Gastroesophageal sphincter (tissue), 4 donors: ENCODE measurements at regions not wholly inside any gene's neighbourhood (a gene's known extent, or its start where the extent isn't known, plus 50 kb on each side); places are given as distances from the start of the nearest gene placed in this dataset.

ENCODE experiments used
- ATAC-seq: fragments of 150-250 bp; one replicate; pipeline ENCODE4 v1.9.1; 2016; ENCODE audit warnings: mild to moderate bottlenecking, moderate library complexity
- H3K27ac ChIP-seq, 4 donors: fragments of 200-600 bp; sonication (generic) in 3 of 4; 1 replicate in 3 of 4; 2 replicates in 1 of 4; pipeline ENCODE4 v1.5.1; 2016 to 2019
- H3K27me3 ChIP-seq: fragments of 200-600 bp; sonication (generic); one replicate; pipeline ENCODE4 v1.5.1; 2019
- H3K36me3 ChIP-seq, 2 donors: fragments of 200-600 bp; sonication (generic); one replicate each; pipeline ENCODE4 v1.5.1; 2019; ENCODE audit warnings: control low read depth in 1 of 2
- H3K4me1 ChIP-seq, 3 donors: fragments of 200-600 bp; sonication (generic); 1 replicate in 2 of 3; 2 replicates in 1 of 3; pipeline ENCODE4 v1.5.1; 2016 to 2019; ENCODE audit warnings: control low read depth in 2 of 3
- H3K4me3 ChIP-seq, 2 donors: fragments of 200-600 bp; sonication (generic); one replicate each; pipeline ENCODE4 v1.5.1; 2019; ENCODE audit warnings: mild to moderate bottlenecking in 1 of 2, moderate library complexity in 1 of 2
- H3K9me3 ChIP-seq, 3 donors: fragments of 200-600 bp; sonication (generic); one replicate each; pipeline ENCODE4 v1.5.1; 2017 to 2019; ENCODE audit warnings: control low read depth in 2 of 3
- EP300 ChIP-seq: sonication (generic); formaldehyde crosslinking; IDR thresholded peaks from one replicate; pipeline ENCODE4 v1.6.1; 2017; ENCODE audit warnings: antibody characterized with exemption, mild to moderate bottlenecking
- POLR2A ChIP-seq, 2 donors: fragments of 450-650 bp; IDR thresholded peaks; one replicate each; pipeline ENCODE4 v1.6.1; 2017; ENCODE audit warnings: antibody characterized with exemption in 2 of 2, mild to moderate bottlenecking in 2 of 2, moderate library complexity in 1 of 2
- POLR2AphosphoS5 ChIP-seq: sonication (generic); formaldehyde crosslinking; IDR thresholded peaks from one replicate; pipeline ENCODE4 v1.6.1; 2017; ENCODE audit warnings: antibody characterized with exemption
- WGBS, 2 donors: methylation state at CpG; one replicate each; pipeline ENCODE4 v1.1.5; 2018; ENCODE audit warnings: low coverage in 1 of 2; 5-methylcytosine and 5-hydroxymethylcytosine counted together
- TF ChIP-seq, protein P1 (sequence below), 4 experiments: fragments of 200-600 bp in 2 of 4; fragments of 450-650 bp in 2 of 4; sonication (generic) in 1 of 4; IDR thresholded peaks; one replicate each; pipeline ENCODE4 v1.5.1; 2017 to 2019; ENCODE audit warnings: antibody characterized with exemption in 4 of 4, mild to moderate bottlenecking in 2 of 4, moderate library complexity in 2 of 4

DNA sequence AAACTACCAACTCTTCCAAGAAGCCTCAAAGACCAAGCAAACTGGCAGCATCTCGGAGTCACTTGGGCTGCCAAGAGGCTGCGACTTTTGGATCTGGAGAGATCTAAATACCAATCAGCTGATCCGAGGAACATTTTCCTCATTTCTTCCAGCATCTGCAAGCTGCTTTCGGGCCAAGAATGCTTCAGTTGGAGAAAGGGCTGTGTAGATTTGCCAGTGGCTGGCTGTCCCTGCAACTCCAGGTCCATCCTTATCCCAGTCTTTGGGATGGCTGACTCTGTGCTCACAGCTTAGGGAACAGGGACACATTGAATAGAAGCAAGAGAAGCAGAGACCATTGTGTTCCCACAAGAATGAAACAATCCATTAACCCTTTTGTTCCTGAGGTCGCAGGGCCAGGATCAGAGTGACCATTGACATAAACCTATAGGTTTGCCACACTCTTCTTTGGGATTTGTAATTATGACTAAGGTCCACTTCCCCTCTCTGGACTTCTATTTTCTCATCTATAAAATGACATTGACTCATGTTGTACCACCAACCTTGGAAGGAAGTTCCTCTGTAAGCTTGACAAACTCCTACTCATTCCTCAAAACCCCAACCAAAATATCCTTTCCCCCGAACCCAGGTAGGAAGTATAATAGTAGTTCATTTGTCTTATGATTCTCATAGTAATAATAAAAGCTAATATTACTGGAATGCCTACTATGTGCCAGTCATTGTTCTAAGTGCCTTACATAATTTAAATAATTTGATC is 340.8 kb downstream of the MN1 start:
- no peaks in the 10 kb centered on the region for H3K27me3 ChIP-seq
- TF ChIP-seq POLR2A (IDR thresholded peaks at IDR 0.05) (no peak), EP300 (no peak), POLR2AphosphoS5 (peak; percentile 80)
- peaks cover 0 to 15% (median 0%) of the 10 kb centered on the region in 3 donors for H3K9me3 ChIP-seq
- H3K4me3 ChIP-seq = no peak overlapping the region
- ATAC-seq = peak; percentile 67
- H3K36me3 ChIP-seq = no peaks in the 10 kb centered on the region
- 37 to 43% methylated on average over 3 to 6 of the region's 6 CpGs for WGBS, 2 donors
- H3K27ac ChIP-seq = peak overlapping the region in 3 of 4 donors; percentile 35 to 55 (median 49)
- H3K4me1 ChIP-seq = peaks cover 0 to 27% (median 8%) of the 10 kb centered on the region in 3 donors

DNA sequence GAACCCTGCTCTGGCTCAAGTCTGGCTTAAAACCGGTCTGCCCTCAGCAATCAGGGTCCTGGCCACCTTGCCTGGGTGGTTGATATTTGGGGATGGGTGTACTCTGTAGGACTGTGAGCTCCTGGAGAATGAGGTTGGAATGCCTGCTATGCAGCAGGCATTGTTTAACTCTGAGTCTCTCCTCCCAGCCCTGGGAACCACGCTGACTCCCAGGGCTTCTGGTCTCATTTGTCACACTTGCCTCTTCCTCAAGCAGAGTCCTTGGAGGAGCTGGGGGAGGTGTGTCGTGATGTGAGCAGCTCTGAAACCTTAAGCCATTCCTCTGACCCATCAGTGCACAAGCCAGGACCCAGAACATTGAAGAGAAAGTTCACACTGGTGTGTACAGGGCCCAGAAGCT is 340.1 kb downstream of the MN1 start:
- peak overlapping the region in 1 of 4 donors; percentile 49 for H3K27ac ChIP-seq
- TF ChIP-seq POLR2AphosphoS5 = peak; percentile 13
- TF ChIP-seq, protein P1, sequence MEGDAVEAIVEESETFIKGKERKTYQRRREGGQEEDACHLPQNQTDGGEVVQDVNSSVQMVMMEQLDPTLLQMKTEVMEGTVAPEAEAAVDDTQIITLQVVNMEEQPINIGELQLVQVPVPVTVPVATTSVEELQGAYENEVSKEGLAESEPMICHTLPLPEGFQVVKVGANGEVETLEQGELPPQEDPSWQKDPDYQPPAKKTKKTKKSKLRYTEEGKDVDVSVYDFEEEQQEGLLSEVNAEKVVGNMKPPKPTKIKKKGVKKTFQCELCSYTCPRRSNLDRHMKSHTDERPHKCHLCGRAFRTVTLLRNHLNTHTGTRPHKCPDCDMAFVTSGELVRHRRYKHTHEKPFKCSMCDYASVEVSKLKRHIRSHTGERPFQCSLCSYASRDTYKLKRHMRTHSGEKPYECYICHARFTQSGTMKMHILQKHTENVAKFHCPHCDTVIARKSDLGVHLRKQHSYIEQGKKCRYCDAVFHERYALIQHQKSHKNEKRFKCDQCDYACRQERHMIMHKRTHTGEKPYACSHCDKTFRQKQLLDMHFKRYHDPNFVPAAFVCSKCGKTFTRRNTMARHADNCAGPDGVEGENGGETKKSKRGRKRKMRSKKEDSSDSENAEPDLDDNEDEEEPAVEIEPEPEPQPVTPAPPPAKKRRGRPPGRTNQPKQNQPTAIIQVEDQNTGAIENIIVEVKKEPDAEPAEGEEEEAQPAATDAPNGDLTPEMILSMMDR (IDR thresholded peaks at IDR 0.05) = no peak
- peak; percentile 59 for ATAC-seq

DNA sequence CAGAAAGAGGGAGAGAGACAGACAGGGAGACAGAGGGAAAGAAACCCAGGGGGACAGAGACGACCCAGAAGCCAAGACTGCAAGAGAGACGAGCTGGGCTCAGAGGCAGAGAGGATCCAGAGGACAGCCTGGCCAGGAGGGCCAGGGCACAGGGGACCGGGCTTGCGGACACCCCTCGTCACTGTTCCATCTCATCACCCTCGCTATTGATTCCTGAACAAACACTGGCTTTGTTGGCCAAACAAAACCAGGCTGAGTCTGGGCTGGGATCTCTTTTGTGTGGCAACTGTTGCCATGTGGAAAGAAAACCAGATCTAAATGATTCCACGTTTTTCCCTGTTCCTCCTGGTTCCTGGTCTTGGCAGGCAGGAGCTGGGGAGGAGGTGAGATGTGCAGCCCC is 339.4 kb downstream of the MN1 start:
- peak overlapping the region in 3 of 4 donors; percentile 9 to 49 (median 24) for H3K27ac ChIP-seq
- H3K4me1 ChIP-seq = peaks cover 0 to 37% (median 8%) of the 10 kb centered on the region in 3 donors
- peaks cover 0 to 15% (median 0%) of the 10 kb centered on the region in 3 donors for H3K9me3 ChIP-seq
- no peak overlapping the region for H3K4me3 ChIP-seq
- no peak for ATAC-seq
- TF ChIP-seq, protein P1 (IDR thresholded peaks at IDR 0.05) = no peak
- TF ChIP-seq POLR2A (IDR thresholded peaks at IDR 0.05) (no peak), POLR2AphosphoS5 (no peak), EP300 (no peak)
- 34 to 58% methylated on average over 6 to 7 of the region's 7 CpGs for WGBS, 2 donors
- H3K36me3 ChIP-seq = no peaks in the 10 kb centered on the region
- no peaks in the 10 kb centered on the region for H3K27me3 ChIP-seq

More for the DNA sequence above, 340.1 kb downstream of the MN1 start:
- 80% methylated on average over 1 of the region's 3 CpGs; no CpG with 5 or more reads in 1 of the 2 donors for WGBS, 2 donors
- Histone ChIP-seq H3K4me1 (peaks cover 0 to 30% (median 8%) of the 10 kb centered on the region in 3 donors), H3K9me3 (peaks cover 0 to 15% (median 0%) of the 10 kb centered on the region in 3 donors), H3K27me3 (no peaks in the 10 kb centered on the region), H3K36me3 (no peaks in the 10 kb centered on the region), H3K4me3 (no peak overlapping the region)

DNA sequence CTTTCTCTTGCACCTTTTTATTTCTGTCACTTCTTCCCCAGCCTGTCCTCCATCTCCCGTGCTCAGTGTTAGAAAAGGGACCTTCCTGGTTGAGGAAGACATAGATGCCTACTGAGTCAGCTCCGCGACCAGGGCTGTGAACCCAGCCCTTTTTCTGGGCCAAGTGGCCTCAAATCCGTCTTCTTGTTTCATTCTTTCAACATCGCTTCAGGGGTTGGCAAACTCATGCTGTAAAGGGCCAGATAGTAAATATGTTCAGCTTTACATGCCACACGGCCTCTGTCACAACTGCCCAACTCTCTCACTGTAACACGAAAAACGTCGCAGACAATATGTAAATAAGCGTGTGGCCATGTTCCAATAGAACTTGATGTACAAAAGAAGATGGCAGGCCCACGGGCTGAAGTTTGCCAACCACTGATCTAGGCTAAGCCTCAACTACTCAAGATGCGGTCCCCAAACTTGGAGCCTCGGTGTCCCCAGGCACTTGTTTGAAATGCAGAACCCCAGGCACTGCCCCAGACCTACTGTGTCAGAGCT is 338.4 kb downstream of the MN1 start:
- Histone ChIP-seq H3K27ac (no peak overlapping the region), H3K36me3 (no peaks in the 10 kb centered on the region), H3K27me3 (peaks cover 2% of the 10 kb centered on the region), H3K4me3 (no peak overlapping the region), H3K4me1 (peaks cover 0 to 41% (median 8%) of the 10 kb centered on the region in 3 donors), H3K9me3 (peaks cover 0 to 15% (median 0%) of the 10 kb centered on the region in 3 donors)
- 85 to 93% methylated on average over 7 to 8 of the region's 13 CpGs for WGBS, 2 donors
- TF ChIP-seq POLR2A (IDR thresholded peaks at IDR 0.05) (no peak), POLR2AphosphoS5 (no peak), EP300 (no peak)
- TF ChIP-seq, protein P1 (IDR thresholded peaks at IDR 0.05) = no peak
- ATAC-seq = no peak

DNA sequence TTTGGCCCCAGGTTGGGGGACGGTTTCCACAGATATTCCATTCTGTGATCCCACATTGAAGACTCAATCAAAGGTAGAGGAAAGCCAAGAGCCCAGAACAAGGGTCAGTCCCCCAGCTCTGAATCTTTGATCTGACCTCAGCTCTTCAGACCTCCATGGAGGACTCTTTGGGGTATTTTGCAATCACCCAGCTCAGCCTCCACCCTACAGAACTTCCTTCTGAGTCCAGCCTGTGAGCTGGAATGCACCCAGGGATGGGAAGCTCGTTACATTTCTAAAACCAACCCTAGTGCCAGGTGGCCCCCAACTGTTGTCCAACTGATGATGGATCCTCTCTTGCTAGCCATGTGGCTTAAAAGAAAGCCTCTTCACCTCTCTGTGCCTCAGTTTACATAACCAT is 335.3 kb downstream of the MN1 start:
- ATAC-seq = no peak
- TF ChIP-seq POLR2AphosphoS5 = no peak
- TF ChIP-seq, protein P1 (IDR thresholded peaks at IDR 0.05) = no peak
- no peak for TF ChIP-seq EP300
- TF ChIP-seq POLR2A (IDR thresholded peaks at IDR 0.05) = no peak
- Histone ChIP-seq H3K27ac (peak overlapping the region in 3 of 4 donors; percentile 28 to 54 (median 46)), H3K4me1 (peaks cover 0 to 38% (median 8%) of the 10 kb centered on the region in 3 donors), H3K9me3 (peaks cover 0 to 15% (median 0%) of the 10 kb centered on the region in 3 donors), H3K27me3 (peaks cover 11% of the 10 kb centered on the region), H3K36me3 (no peaks in the 10 kb centered on the region), H3K4me3 (no peak overlapping the region)
- 50 to 100% methylated on average over 1 of the region's 2 CpGs for WGBS, 2 donors
